Activated CD4-positive, alpha-beta T cell treated with anti-CD3 and anti-CD28 coated beads, Interleukin-10, Interleukin-2, amounts not matched to agents 100 ng/mL and 50 ng/mL, durations not matched to agents 16 hours and 8 hours (primary cell): ENCODE measurements at regions not wholly inside any gene's neighbourhood (a gene's known extent, or its start where the extent isn't known, plus 50 kb on each side); places are given as distances from the start of the nearest gene placed in this dataset.
A peak's percentile ranks its signal among the peaks of the same experiment; 100 is the strongest.
"Not testable (repeated sequence)": the region's sequence is repeated elsewhere in the genome, so short reads cannot be mapped to it uniquely, and the experiment has no call there.

Experiments
- DNase-seq: peaks from one replicate; pipeline ENCODE4 v3.0.0-alpha.2; 2020

DNA sequence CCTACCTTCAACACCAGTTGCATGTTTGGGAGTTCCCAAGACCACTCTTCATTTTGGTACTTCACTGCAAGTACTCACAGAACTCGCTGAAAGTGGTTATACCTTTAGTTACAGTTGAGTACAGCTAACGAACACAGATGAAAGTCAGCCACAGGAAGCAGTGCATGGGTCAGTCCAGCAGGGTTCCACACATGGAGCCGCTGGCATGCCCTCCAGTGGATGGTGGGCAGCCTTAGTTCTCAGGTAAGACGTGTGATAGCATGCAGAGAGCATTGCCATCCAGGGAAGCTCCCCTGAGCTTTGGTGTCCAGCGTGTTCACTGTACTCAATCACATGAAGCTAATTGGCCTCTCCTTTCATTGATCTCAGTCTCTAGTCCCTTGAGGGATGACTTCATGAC, 815.3 kb downstream of the RNF144A start:
- no peak for DNase-seq

DNA sequence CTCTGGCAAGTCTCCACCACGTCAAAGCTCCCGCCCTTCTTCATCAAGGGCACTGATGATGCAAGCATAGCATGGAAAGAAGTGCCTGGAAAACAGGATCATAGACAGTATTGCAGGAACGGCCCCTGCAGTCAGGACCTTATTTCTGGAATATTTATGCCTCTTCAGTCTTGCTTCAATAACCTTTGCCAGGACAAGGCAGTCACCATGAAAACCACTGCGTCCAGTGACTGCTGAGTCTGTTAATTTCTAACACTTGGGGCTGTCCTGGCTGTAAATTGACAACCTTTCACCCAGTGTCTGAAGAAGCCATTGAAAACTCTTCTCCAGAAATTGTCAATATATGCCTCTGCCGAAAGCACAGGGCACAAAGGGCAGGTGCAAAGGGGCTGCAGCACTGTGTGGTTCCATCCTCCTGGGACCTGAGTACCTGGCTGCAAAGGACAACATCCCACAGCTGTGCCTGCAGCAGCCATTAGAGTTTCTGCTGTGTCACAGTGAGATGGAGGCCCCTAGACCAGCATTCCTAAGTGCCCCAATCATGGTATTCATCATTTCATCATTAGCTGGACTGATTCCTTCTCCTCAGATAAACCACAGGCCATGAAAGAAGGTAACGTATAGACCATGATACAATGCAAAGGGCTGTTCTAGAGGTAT, 819.6 kb downstream of the RNF144A start:
- no peak for DNase-seq

DNA sequence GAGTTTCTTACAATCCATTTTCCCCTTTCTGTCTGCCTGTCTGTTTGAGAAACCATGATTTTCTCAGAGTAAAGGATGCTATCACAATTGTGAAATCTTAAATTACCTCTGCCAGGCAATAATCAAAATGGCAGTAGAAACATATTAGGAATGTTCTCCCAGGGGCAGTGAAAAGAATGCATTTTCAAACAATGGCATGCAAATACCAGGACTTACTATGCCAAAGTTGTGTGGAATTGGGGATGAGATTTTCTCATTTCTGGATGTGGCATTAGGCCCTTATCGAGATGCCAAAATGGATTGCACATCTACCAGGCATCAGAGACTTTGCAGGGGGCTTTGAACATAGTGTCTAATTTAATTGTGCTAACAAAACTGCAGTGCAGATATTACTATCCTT, 821.4 kb downstream of the RNF144A start:
- DNase-seq: no peak

DNA sequence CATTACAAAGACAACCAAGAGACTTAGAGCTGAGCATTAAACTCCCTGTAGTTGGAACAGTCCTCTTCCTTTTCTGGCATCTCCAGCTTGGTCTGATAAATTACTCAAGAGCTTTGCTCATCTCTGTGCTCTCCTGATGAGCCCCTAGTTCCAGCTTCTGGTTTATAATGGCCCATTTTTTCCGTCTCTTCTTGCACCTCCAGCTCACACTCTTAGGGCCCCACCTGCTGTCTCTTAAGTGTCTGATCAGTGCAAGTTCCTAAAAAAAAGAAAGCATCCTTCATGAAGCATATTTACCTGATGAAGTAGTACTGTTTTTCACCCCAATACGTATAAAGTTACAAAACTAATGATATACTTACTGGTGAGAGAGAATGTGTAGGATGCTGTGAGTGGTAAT, 822.9 kb downstream of the RNF144A start:
- no peak for DNase-seq

DNA sequence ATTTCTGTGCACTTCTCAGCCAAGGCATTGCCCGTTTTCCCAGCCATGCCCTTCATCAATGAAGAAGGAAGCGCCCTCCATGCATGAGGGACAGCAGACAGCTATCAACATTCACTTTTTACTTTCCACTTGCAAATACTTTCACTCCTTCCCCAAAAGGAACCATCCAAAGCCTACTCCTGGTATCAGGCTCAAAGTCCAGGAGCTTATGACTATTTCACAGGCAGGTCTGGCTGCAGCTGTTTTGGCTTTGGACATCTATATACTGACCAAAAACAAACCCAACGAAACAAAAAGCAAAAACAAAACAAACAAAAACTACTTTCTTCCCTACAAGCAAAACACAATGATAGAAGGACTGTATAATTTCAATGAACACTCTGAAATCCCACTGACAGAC, 825.1 kb downstream of the RNF144A start:
- DNase-seq: no peak

DNA sequence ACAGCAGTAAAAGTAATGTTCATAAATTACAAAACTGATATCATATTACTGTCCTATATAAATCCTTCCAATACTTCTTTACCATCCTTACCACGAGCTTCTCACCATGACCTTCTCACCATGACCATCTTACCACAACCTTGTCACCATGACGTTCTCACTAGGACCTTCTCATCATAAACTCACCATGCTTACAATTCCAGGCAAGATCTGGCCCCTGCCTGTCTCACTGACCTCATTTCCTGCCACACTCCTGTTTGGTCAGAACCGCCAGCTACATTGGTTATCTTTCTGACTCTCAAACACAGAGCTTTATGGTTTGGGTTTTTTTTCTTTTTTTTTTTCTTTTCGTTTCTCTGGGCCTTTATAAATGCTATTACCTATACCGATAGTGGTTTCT, 827.6 kb downstream of the RNF144A start:
- peak; percentile 77 for DNase-seq

DNA sequence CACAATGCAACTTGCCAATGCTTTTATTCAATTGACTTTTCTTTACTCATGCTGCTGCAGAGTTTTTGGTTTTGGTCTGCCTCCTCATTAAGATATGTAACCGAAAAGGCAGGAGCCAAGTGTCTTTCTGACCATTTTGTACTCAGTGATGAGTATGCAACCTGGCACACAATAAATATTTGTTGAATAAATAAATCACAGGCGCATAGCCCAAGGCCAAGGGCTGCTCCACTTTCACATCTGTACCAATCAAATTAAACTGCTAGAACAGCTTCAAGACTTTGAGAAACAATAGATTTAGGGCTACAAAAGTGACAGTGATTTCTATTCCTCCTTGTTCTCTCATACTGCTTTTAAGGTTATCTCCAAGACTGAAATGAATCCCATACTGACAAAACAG, 828.2 kb downstream of the RNF144A start:
- no peak for DNase-seq

DNA sequence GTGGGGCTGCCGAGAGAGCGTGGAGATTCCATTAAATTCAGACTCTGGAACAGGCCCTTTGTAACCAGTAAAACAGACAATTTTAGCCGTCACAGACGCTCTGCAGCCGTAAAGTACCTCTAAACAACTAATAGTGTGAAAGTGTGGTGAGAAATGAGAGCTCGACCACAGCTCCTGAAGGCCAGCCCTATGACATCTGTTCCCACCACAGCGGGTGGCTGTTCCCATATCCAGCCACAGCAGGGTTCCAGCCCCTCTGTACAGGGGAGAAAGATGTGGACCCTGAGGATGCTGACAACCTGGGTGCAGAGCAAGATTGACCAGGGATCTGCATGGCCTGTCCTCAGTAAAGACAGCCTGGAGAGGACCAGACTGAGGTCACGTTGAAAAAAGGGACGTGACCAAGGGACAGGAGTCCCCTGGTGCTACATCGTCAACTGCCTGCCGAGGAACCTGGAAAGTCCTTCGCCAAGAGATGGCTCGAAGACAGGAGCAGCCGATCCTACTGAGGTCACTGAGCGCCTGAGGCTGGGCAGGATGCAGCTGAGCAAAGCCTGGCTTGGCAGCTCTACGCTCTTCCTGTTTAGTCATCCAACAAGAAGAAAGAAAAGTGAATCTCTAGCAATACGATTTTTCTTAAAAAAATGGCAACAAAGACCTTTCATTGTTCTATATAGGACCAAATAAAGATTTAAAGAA, 831.7 kb downstream of the RNF144A start:
- DNase-seq: peak; percentile 40

DNA sequence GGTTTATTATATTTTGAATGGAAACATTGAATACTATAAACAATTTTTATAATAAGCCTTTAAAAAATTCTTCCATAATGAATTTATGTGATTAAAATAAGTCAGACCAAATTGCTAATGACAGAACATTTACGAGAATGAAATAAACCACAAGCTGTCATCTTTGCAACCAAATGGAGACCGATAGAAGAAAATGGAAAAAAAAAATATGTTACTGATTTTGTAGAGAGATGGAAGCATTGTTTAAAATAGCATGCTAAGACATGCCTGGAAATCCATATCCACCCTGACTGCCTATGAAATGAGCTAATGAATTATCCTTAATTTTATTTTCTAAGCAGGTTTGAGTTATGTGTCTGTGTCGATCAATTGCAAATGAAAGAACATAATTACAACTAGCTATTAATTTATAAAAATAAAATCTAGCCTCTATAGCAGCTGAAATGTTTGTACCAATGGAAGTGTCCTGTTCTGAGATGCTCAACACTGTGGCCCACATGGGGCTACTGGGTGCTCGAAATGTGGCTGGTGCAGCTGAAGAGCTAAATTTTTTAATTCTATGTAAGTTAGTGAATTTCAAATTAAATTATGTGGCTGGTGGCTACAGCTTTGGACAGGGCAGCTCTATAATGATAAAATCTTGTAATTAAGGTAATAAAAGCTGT, 832.8 kb downstream of the RNF144A start:
- no peak for DNase-seq

DNA sequence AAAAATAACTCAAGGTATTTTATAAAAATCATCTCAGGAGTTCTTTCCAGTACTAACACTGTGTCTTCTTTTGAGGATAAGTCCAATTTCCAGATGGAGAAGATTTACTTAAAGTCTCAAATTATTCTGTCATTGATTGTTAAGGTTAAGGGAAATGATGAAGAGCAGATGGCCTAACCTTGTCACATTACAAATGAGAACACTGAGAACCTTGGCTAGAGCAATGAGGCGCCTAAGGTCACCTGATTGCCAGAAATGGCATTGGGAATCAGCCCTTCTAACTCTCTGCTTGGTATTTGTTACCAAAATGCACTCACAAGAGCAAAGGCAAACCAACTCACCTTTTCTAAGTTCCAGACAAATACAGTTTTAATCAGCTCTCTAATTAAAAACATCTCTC, 835.1 kb downstream of the RNF144A start:
- DNase-seq: no peak

DNA sequence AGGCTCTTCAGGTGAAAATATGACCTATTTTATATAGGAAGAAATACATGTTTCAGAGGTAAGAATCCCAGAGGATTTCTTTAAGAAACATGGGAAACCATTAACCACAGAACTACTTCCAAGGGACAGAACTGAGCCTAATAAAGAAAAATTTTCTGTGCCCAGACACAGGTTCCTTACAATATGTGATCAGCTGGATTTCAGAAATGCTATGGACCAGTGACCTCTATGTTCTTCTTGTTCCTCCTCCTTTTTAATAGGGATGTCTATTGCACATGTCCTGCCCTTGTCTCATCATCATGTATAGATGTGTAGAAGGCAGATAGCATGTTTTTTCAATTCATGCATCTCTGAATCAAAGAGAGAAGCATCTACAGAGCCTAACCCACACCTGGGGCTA, 836.6 kb downstream of the RNF144A start:
- no peak for DNase-seq

DNA sequence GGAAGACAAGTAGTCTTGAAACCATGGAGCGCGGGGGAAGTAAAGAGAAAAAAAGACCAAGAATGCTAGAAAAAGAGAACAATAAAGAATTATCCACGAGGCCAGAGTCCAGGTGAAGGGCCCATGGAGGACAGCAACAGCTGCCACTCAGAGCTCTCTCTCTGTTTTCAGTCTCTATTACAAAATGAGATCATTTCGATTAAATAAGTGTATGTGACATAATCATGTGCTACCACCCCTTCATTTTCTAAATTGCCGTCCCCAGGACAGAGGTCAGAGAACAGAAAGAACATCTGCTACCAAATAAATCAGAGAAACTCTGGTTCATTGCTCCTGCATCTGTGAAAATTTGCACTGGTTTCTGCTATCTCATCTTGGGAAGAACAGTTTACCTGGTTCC, 838.7 kb downstream of the RNF144A start:
- no peak for DNase-seq

DNA sequence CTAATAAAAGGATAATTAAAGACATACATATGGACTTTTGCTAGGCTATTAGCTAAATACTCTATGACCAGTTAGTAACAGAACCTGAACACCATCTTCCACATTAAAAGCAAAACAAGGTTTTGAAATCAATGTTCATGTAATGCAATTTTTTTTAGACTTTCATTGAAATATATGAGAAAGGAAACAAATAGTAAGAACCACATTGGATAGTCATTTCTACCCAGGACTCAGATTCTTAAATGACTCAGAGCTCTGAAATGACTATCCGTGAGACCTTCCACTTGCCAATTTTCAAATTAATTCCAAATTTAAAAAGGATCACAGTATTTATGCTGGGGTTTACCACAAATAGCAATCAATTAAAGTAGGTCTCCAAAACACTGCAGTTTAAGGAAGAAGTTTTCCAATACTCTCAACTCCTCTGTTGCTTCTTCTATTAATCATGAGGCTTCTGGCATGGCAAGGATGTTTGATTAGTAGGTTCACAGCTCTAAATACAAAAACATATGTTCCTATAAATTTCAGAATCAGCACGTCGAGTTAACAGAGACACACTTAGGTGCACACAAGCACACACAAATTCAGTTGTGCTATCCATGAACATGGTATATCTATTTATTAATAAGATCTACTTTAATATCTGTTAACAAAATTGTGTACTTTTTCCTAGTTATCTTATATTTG, 841.0 kb downstream of the RNF144A start:
- DNase-seq: peak; percentile 82

DNA sequence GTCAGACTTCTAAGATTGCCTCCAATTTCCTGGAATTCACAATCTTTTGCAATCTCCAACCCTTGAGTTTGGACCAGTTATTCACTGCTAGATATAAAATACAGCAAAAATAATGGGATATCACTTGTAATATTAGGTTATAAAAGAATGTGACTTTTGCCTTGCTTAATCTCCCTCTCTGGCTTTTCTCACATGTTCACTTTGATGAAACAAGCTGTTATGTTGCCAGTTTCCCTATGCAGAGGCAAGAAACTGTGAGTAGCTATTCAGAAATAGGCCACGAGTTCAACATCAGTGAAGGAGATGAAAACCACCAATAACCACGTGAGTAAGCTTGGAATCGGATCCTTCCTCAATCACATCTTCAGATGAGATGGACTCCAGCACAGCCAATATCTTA, 842.7 kb downstream of the RNF144A start:
- no peak for DNase-seq

DNA sequence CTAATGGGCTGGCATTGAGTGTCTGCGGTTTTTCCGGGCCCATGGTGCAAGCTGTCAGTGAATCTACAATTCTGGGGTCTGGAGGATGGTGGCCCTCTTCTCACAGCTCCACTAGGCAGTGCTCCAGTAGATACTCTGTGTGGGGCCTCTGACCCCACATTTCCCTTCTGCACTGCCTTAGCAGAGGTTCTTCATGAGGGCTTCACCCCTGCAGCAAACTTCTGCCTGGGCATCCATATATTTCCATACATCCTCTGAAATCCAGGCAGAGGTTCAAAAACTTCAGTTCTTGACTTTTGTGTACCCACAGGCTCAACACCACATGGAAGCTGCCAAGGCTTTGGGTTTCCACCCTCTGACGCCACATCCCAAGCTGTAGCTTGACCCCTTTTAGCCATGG, 846.2 kb downstream of the RNF144A start:
- not testable (repeated sequence) for DNase-seq

DNA sequence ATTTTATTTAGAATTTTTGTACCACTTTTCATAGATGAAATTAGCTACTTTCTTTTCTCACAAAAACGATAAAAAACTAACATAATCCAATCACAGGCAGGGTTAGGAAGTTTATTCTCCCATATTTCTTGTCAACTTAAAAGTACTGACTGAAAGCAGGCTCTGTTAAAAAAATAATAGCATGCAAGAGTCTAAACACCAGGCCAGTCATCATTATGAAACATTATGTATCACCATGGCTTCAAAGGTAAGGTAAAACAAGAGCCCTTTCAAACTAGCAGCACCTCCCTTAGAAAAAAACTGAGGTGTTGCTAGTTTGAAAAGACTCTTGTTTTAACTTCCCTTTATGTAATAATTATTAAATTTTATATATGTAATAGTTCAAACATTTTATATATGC, 848.0 kb downstream of the RNF144A start:
- no peak for DNase-seq

DNA sequence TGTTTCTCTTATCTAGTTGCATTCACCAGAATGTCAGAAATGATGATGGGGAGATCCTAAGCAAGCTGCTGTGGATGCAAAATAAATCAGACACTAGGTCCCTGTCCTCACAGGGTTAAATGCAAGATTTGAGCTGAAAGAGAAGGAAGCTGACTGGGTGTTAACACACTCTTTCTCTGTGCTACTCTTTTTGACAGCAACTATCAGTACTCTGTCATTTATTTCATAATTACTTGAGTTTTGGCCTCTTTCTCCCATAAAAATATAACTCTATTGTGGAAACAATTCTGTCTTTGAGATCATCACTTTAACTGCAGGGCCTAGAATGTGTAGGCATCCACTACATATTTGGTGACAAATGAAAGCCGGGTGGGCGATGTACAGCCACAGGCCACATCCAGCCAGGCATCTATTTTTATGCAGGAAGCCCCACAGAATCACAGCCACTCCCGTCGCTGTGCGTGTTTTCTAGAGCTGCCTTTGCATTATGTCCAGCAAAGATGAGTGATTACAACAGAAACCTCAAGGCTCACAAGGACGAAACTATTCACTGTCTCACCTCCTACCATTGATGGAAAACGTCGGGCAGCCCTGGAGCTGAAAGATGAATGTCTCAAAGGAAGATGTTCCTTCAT, 849.0 kb downstream of the RNF144A start:
- DNase-seq: no peak

DNA sequence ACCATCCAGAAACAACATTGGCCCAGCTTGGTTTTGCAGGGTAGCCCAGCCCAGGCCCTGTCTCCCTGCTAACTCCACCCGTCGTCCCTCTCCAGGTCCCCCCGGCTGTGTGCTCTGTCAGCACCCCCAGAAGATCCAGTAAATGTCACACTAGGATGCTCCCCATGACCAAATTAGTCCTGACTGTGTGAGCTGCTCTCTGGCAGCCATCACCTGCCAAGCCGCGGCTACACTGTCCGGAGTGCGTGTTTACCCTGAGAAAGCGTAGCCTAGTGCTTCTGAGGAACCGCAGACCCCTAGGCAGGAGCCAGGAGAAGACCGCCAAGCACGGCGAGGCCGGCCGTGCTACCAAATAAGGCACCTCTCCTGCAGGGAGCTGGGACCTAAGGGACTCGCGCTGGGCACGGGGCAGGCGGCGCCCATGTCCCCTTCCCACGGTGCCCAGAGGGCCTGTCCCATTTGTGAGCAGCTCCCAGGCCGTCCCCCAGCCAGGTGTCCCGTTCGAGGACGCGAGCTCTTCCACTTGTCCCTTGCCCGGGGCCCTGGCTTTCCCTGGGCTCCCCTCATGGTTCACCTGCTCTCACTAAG, 849.9 kb downstream of the RNF144A start:
- no peak for DNase-seq

DNA sequence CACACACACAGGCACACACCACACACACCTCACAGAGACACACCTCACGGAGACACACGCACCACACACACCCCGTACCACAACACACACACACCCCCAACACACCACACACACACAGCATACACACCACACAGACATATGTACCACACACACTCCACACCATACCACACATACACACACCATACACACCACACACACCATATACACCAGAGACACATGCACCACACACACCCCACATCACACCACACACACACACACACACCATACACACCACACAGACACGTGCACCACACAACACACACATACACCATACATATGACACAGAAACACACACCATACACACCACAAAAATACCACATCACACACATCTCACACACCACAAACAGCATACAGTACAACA, 850.7 kb downstream of the RNF144A start:
- DNase-seq: no peak

DNA sequence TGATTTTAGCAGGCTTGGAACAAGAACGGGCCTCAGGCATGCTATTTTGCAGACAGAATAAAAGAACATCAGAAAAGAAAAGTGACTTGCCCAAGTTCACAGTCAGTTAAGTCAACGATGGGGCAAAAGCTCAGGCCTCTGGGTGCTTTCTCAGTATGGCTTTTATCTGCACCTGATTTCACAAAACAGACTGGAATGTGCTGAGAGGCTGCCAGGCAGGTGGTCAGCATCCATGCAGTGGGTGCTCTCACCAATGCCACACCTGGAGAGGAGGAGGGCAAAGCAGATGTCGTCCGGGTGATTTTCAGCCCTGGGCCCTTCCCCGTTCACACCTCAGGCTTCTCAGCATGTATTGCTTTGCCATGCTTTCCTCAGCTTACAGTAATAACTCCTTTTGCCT, 854.6 kb downstream of the RNF144A start:
- no peak for DNase-seq

DNA sequence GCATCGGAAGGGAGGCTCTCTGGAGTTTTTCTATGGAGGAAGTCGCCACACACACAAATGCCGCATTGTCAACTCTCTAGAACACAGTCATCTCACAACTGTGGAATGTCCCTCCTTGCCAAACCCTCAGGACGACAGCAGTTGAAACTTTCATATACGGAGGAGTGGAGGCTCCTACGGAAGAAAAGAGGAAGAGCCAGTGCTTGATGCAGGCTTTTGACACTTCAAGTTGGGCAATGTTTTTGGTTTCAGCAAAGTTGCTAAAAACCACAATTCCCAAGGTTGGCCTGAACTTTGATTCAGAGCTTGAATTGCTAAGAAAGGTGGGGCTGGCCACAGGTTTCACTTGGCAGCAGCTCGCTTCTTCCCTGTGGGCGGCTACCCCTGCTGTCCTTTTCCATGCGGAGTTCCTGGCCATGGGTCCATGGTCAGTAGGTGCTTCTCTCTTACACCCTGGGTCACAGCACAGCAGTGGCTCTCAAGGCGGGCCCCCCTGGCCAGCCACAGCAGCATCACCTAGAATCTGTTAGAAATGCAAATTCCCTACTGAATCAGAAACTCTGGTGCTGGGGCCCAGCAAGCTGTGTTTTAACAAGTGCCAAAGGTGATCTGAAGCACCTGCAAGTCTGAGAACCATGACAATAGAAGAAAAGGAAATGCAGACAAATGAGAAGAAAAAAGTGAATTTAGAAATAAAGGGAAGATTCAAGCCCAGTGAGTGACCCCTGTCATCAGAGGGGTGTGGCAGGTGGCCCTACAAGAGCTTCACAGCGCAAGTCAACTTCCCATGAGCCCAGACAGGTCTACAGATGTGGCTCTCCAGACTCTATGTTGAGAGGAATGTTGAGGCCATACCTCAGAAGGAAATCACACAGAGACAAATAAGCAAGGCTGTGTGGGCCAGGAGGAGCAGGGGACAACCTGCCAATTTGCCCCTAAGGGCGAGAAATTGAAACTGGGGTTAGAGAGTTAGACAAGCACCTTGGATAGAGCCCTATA, 856.4 kb downstream of the RNF144A start:
- DNase-seq: peak; percentile 88

DNA sequence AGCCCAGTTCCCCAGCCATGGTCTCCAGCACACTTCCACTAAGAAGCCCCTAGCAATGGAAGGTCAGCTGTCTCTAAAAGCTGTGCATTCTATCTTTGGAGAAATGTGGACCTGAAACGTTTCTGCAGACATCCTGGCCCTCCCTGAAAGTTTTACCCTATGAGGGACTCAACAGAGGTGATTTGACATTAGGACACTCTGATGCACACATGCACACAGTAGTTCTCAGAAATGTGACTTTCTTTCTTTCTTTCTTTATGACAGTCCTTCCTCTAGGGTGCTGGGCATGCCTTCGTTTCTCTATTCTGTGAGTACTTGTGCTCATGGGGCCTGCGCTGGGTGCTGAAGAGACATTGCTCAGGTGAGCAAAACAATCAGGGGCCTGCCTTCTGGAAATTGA, 857.3 kb downstream of the RNF144A start:
- peak; percentile 73 for DNase-seq
